Kidney (tissue), 13 donors: ENCODE measurements at regions not wholly inside any gene's neighbourhood (a gene's known extent, or its start where the extent isn't known, plus 50 kb on each side); places are given as distances from the start of the nearest gene placed in this dataset.

Source experiments
- DNase-seq, 5 donors: peaks; one replicate each; pipeline ENCODE4 v3.0.0-alpha.2; 2013 to 2020
- FAIRE-seq: peaks from 2 replicates; lab custom pipeline; 2012; peaks lifted over from hg19 to GRCh38; lab: Jason Lieb, UNC
- H3K27ac ChIP-seq, 2 donors: one replicate each; pipeline ENCODE4 v1.7.0; 2013; ENCODE audit warnings: low read depth in 2 of 2, low read length in 2 of 2, inconsistent platforms in 1 of 2
- H3K27me3 ChIP-seq: one replicate; pipeline ENCODE4 v1.7.1; 2013; ENCODE audit warnings: low read length, inconsistent platforms; ENCODE audit not compliant: control insufficient read depth, insufficient read depth
- H3K36me3 ChIP-seq, 3 donors: one replicate each; pipeline versions ENCODE4 v1.7.0 to v1.7.1; 2013; ENCODE audit warnings: low read length in 3 of 3, control low read depth in 1 of 3, inconsistent platforms in 1 of 3; ENCODE audit not compliant: insufficient read depth in 3 of 3, control insufficient read depth in 2 of 3
- H3K4me1 ChIP-seq, 3 donors: one replicate each; pipeline versions ENCODE4 v1.7.0 to v1.7.1; 2013; ENCODE audit warnings: low read length in 3 of 3, inconsistent platforms in 1 of 3, low read depth in 1 of 3; ENCODE audit not compliant: control insufficient read depth in 2 of 3, insufficient read depth in 2 of 3
- H3K4me3 ChIP-seq, 3 donors: one replicate each; pipeline versions ENCODE4 v1.7.0 to v1.8.1; 2013; ENCODE audit warnings: low read length in 3 of 3, control low read depth in 1 of 3, inconsistent platforms in 1 of 3
- H3K9ac ChIP-seq, 3 donors: one replicate each; pipeline versions ENCODE4 v1.7.0 to v1.7.1; 2013; ENCODE audit warnings: low read length in 3 of 3, control low read depth in 1 of 3, inconsistent platforms in 1 of 3
- H3K9me3 ChIP-seq, 3 donors: one replicate each; pipeline versions ENCODE4 v1.7.0 to v1.7.1; 2013; ENCODE audit warnings: low read length in 3 of 3, control low read depth in 1 of 3, inconsistent platforms in 1 of 3; ENCODE audit not compliant: control insufficient read depth in 2 of 3, insufficient read depth in 1 of 3
- CTCF ChIP-seq: IDR thresholded peaks from 3 replicates; pipeline ENCODE4 v1.5.1; 2012; ENCODE audit warnings: mild to moderate bottlenecking, moderate library complexity, borderline replicate concordance; ENCODE audit not compliant: insufficient read depth; ENCODE audit errors: extremely low read depth
- intact Hi-C: fragments of 100-400 bp; cut with DNase I; formaldehyde crosslinking; loops from one replicate; pipeline ENCODE4 v1.11.1; 2022
- donor health status: control.
- donor health status: control.
- donor health status: control.
- donor health status: control.
- donor health status: control.
- donor health status: DM: yes; HTN: yes; CAD: no.
- donor health status: Normal renal cell carcinoma (clear cell type).

- H3K9me3 ChIP-seq: no peaks in the 10 kb centered on the region
- H3K36me3 ChIP-seq: no peaks in the 10 kb centered on the region
- no peaks in the 10 kb centered on the region for H3K4me1 ChIP-seq
- H3K27ac ChIP-seq: no peak overlapping the region
- intact Hi-C loops: no loop called here
- H3K27me3 ChIP-seq: no peaks in the 10 kb centered on the region
- TF ChIP-seq CTCF: no peak
- H3K9ac ChIP-seq: no peak overlapping the region
- no peak overlapping the region for H3K4me3 ChIP-seq
- DNase-seq: no peak
- FAIRE-seq: no peak
Observed at GRCh38 chr6:9507136-9507895, 907.6 kb downstream of the TFAP2A start.

GRCh38 chr6:9504191-9504590 lies 910.7 kb downstream of the TFAP2A start:
- DNase-seq (no peak), FAIRE-seq (no peak)
- Histone ChIP-seq H3K27ac (no peak overlapping the region), H3K9me3 (no peaks in the 10 kb centered on the region), H3K27me3 (no peaks in the 10 kb centered on the region), H3K9ac (no peak overlapping the region), H3K4me1 (no peaks in the 10 kb centered on the region), H3K36me3 (no peaks in the 10 kb centered on the region), H3K4me3 (no peak overlapping the region)
- intact Hi-C loops: no loop called here
- TF ChIP-seq CTCF: no peak

- no peak overlapping the region for H3K27ac ChIP-seq
- DNase-seq: no peak
- H3K27me3 ChIP-seq: no peaks in the 10 kb centered on the region
- H3K9ac ChIP-seq: no peak overlapping the region
- intact Hi-C loops: no loop called here
- H3K36me3 ChIP-seq: no peaks in the 10 kb centered on the region
- no peak overlapping the region for H3K4me3 ChIP-seq
- no peaks in the 10 kb centered on the region for H3K4me1 ChIP-seq
- no peaks in the 10 kb centered on the region for H3K9me3 ChIP-seq
- TF ChIP-seq CTCF: no peak
- no peak for FAIRE-seq
Observed at GRCh38 chr6:9503111-9503761, 911.6 kb downstream of the TFAP2A start.
